Body of pancreas (tissue), 4 donors: ENCODE measurements at regions not wholly inside any gene's neighbourhood (a gene's known extent, or its start where the extent isn't known, plus 50 kb on each side); places are given as distances from the start of the nearest gene placed in this dataset.

Experiments used
- ATAC-seq: fragments of 150-250 bp; one replicate; pipeline ENCODE4 v1.9.1; 2016
- DNase-seq, 4 donors: peaks; one replicate each; pipeline ENCODE4 v3.0.0-alpha.2; 2019
- H3K27ac ChIP-seq, 4 donors: fragments of 200-600 bp; sonication (generic); 1 replicate in 3 of 4; 2 replicates in 1 of 4; pipeline versions ENCODE4 v1.5.1 to v1.6.1; 2016 to 2019; ENCODE audit warnings: mild to moderate bottlenecking in 1 of 4, mixed read lengths in 1 of 4, moderate library complexity in 1 of 4
- H3K27me3 ChIP-seq, 2 donors: fragments of 200-600 bp; sonication (generic); one replicate each; pipeline ENCODE4 v1.6.0; 2016; ENCODE audit warnings: mild to moderate bottlenecking in 1 of 2
- H3K36me3 ChIP-seq, 2 donors: fragments of 200-600 bp; sonication (generic); replicated peaks in 1 of 2; 2 replicates each; pipeline ENCODE4 v1.5.1; 2016; ENCODE audit warnings: low read depth in 2 of 2; ENCODE audit not compliant: insufficient read depth in 1 of 2
- H3K4me1 ChIP-seq: fragments of 200-600 bp; sonication (generic); one replicate; pipeline ENCODE4 v1.6.0; 2016
- H3K4me3 ChIP-seq, 2 donors: fragments of 200-600 bp; sonication (generic); 1 replicate in 1 of 2; 2 replicates in 1 of 2; pipeline ENCODE4 v1.5.1; 2016 to 2019
- H3K9me3 ChIP-seq, 3 donors: fragments of 200-600 bp; sonication (generic); 1 replicate in 2 of 3; 2 replicates in 1 of 3; pipeline ENCODE4 v1.5.1; 2016
- CTCF ChIP-seq, 7 experiments: fragments of 450-650 bp in 4 of 7; fragments of 200-600 bp in 3 of 7; sonication (generic) in 3 of 7; IDR thresholded peaks; one replicate each; pipeline ENCODE4 v1.5.1; 2016 to 2019; ENCODE audit warnings: antibody characterized with exemption in 7 of 7
- POLR2A ChIP-seq, 3 donors: fragments of 450-650 bp; IDR thresholded peaks; one replicate each; pipeline ENCODE4 v1.6.1; 2016; ENCODE audit warnings: antibody characterized with exemption in 3 of 3, mild to moderate bottlenecking in 2 of 3
- WGBS, 2 donors: methylation state at CpG; one replicate each; pipeline ENCODE4 v1.1.5; 2017; 5-methylcytosine and 5-hydroxymethylcytosine counted together
- intact Hi-C: fragments of 100-400 bp; cut with DNase I; formaldehyde crosslinking; loops from one replicate; pipeline ENCODE4 v1.15.1; 2023

GRCh38 chr6:142676647-142677192 lies 268.3 kb downstream of the HIVEP2 start:
- TF ChIP-seq POLR2A (IDR thresholded peaks at IDR 0.05) (no peak), CTCF (IDR thresholded peaks at IDR 0.05) (no peak)
- 75 to 76% methylated on average over 5 of the region's 5 CpGs for WGBS, 2 donors
- H3K4me1 ChIP-seq: no peaks in the 10 kb centered on the region
- H3K27me3 ChIP-seq: peaks cover 0 to 3% of the 10 kb centered on the region in 2 donors
- no peaks in the 10 kb centered on the region for H3K36me3 ChIP-seq
- ATAC-seq (no peak), DNase-seq (no peak)
- no peak overlapping the region for H3K4me3 ChIP-seq
- intact Hi-C loops: no loop called here
- H3K27ac ChIP-seq: no peak overlapping the region
- no peaks in the 10 kb centered on the region for H3K9me3 ChIP-seq

- ATAC-seq: no peak
- Histone ChIP-seq H3K27ac (no peak overlapping the region), H3K27me3 (peaks cover 0 to 8% of the 10 kb centered on the region in 2 donors), H3K36me3 (no peaks in the 10 kb centered on the region), H3K9me3 (no peaks in the 10 kb centered on the region), H3K4me1 (no peaks in the 10 kb centered on the region), H3K4me3 (no peak overlapping the region)
- DNase-seq: no peak
- intact Hi-C loops: loop anchor here (10.0 kb wide), 1 partner anchor 745 kb away; no protein-coding TSS in a partner anchor
- TF ChIP-seq POLR2A (IDR thresholded peaks at IDR 0.05) (no peak), CTCF (IDR thresholded peaks at IDR 0.05) (no peak)
- 60 to 61% methylated on average over 4 of the region's 4 CpGs for WGBS, 2 donors
These were observed 264.9 kb downstream of the HIVEP2 start for GRCh38 chr6:142679907-142680700.

- no peak for ATAC-seq
These were observed 263.9 kb downstream of the HIVEP2 start for GRCh38 chr6:142681099-142681498.

GRCh38 chr6:142682985-142683384 lies 262.0 kb downstream of the HIVEP2 start:
- 55 to 81% methylated on average over 2 of the region's 2 CpGs for WGBS, 2 donors
- ATAC-seq: no peak

More at GRCh38 chr6:142681099-142681498, 263.9 kb downstream of the HIVEP2 start:
- WGBS, 2 donors: 80 to 82% methylated on average over 5 of the region's 5 CpGs
- Histone ChIP-seq H3K4me1 (no peaks in the 10 kb centered on the region), H3K27ac (no peak overlapping the region), H3K27me3 (peaks cover 0 to 8% of the 10 kb centered on the region in 2 donors), H3K36me3 (no peaks in the 10 kb centered on the region), H3K4me3 (no peak overlapping the region), H3K9me3 (no peaks in the 10 kb centered on the region)
- no peak for DNase-seq
- intact Hi-C loops: loop anchor here (10.0 kb wide), 1 partner anchor 744 kb away; no protein-coding TSS in a partner anchor
- no peak for TF ChIP-seq CTCF (IDR thresholded peaks at IDR 0.05)
- no peak for TF ChIP-seq POLR2A (IDR thresholded peaks at IDR 0.05)

More at GRCh38 chr6:142682985-142683384, 262.0 kb downstream of the HIVEP2 start:
- intact Hi-C loops: loop anchor here (10.0 kb wide), 1 partner anchor 742 kb away; no protein-coding TSS in a partner anchor
- DNase-seq: no peak
- Histone ChIP-seq H3K9me3 (no peaks in the 10 kb centered on the region), H3K4me3 (no peak overlapping the region), H3K36me3 (no peaks in the 10 kb centered on the region), H3K27ac (no peak overlapping the region), H3K27me3 (peaks cover 0 to 8% of the 10 kb centered on the region in 2 donors), H3K4me1 (no peaks in the 10 kb centered on the region)
- TF ChIP-seq POLR2A (IDR thresholded peaks at IDR 0.05) (no peak), CTCF (IDR thresholded peaks at IDR 0.05) (no peak)
